Chondrocyte (in vitro differentiated cells): ENCODE measurements at regions not wholly inside any gene's neighbourhood (a gene's known extent, or its start where the extent isn't known, plus 50 kb on each side); places are given as distances from the start of the nearest gene placed in this dataset.

Source experiments
- DNase-seq: peaks from one replicate; pipeline ENCODE4 v3.0.0; 2021; ENCODE audit warnings: mixed read lengths, low spot score
- H3K27ac Mint-ChIP-seq: one replicate; pipeline ENCODE4 v1.8.0; 2021; ENCODE audit warnings: mild to moderate bottlenecking, moderate library complexity, mixed read lengths; ENCODE audit not compliant: unreplicated experiment
- H3K27me3 Mint-ChIP-seq: 2 replicates; pipeline ENCODE4 v1.8.0; 2021; ENCODE audit warnings: low read depth, mixed read lengths
- H3K36me3 Mint-ChIP-seq: 2 replicates; pipeline ENCODE4 v1.8.0; 2021; ENCODE audit warnings: low read depth, mixed read lengths
- H3K4me1 Mint-ChIP-seq: 2 replicates; pipeline ENCODE4 v1.8.0; 2021; ENCODE audit warnings: low read depth, mild to moderate bottlenecking, mixed read lengths
- H3K4me3 Mint-ChIP-seq: one replicate; pipeline ENCODE4 v1.8.0; 2021; ENCODE audit warnings: mild to moderate bottlenecking, moderate library complexity, mixed read lengths; ENCODE audit not compliant: unreplicated experiment
- H3K9me3 Mint-ChIP-seq: 2 replicates; pipeline ENCODE4 v1.8.0; 2021; ENCODE audit warnings: low read depth, mixed read lengths
- CTCF ChIP-seq: fragments of 200-600 bp; sonication (generic); IDR thresholded peaks from 2 replicates; pipeline ENCODE4 v1.5.0; 2021; ENCODE audit warnings: antibody characterized with exemption, mild to moderate bottlenecking, moderate library complexity

- Mint-ChIP-seq H3K27ac (no peak overlapping the region), H3K36me3 (no peaks in the 10 kb centered on the region), H3K4me1 (peaks cover 17% of the 10 kb centered on the region), H3K9me3 (peaks cover 5% of the 10 kb centered on the region), H3K4me3 (no peak overlapping the region), H3K27me3 (peaks cover 8% of the 10 kb centered on the region)
- TF ChIP-seq CTCF = no peak
- no peak for DNase-seq
Observed at GRCh38 chr16:22688463-22688862, 125.5 kb upstream of the HS3ST2 start.

- Mint-ChIP-seq H3K4me3 (no peak overlapping the region), H3K27ac (no peak overlapping the region), H3K36me3 (no peaks in the 10 kb centered on the region), H3K4me1 (peaks cover 17% of the 10 kb centered on the region), H3K27me3 (peaks cover 4% of the 10 kb centered on the region), H3K9me3 (peaks cover 5% of the 10 kb centered on the region)
- DNase-seq = no peak
- no peak for TF ChIP-seq CTCF
Observed at GRCh38 chr16:22688930-22689329, 125.0 kb upstream of the HS3ST2 start.

GRCh38 chr16:22691335-22691734 is 122.6 kb upstream of the HS3ST2 start:
- Mint-ChIP-seq H3K9me3 (peaks cover 5% of the 10 kb centered on the region), H3K36me3 (no peaks in the 10 kb centered on the region), H3K27me3 (no peaks in the 10 kb centered on the region), H3K27ac (no peak overlapping the region), H3K4me1 (no peaks in the 10 kb centered on the region), H3K4me3 (no peak overlapping the region)
- no peak for DNase-seq
- no peak for TF ChIP-seq CTCF

GRCh38 chr16:22692034-22692433 is 121.9 kb upstream of the HS3ST2 start:
- Mint-ChIP-seq H3K4me1 (no peaks in the 10 kb centered on the region), H3K4me3 (no peak overlapping the region), H3K27ac (no peak overlapping the region), H3K9me3 (peaks cover 2% of the 10 kb centered on the region), H3K36me3 (no peaks in the 10 kb centered on the region), H3K27me3 (no peaks in the 10 kb centered on the region)
- DNase-seq = no peak
- no peak for TF ChIP-seq CTCF

GRCh38 chr16:22692916-22693637 is 120.9 kb upstream of the HS3ST2 start:
- Mint-ChIP-seq H3K4me1 (no peaks in the 10 kb centered on the region), H3K4me3 (no peak overlapping the region), H3K27me3 (no peaks in the 10 kb centered on the region), H3K27ac (no peak overlapping the region), H3K9me3 (no peaks in the 10 kb centered on the region), H3K36me3 (no peaks in the 10 kb centered on the region)
- no peak for TF ChIP-seq CTCF
- DNase-seq = no peak
